Epithelial cell of esophagus (primary cell): ENCODE measurements at regions not wholly inside any gene's neighbourhood (a gene's known extent, or its start where the extent isn't known, plus 50 kb on each side); places are given as distances from the start of the nearest gene placed in this dataset.

Experiments
- DNase-seq: peaks from one replicate; pipeline ENCODE4 v3.0.0; 2010; ENCODE audit warnings: low read depth
- H3K4me3 ChIP-seq: 2 replicates; pipeline ENCODE4 v1.5.1; 2011; ENCODE audit warnings: mild to moderate bottlenecking, low read length, control low read depth
- TF ChIP-seq, protein P1 (sequence below): IDR thresholded peaks from 2 replicates; pipeline ENCODE4 v1.5.1; 2011; ENCODE audit warnings: low read depth, mild to moderate bottlenecking, low read length, control low read depth, inconsistent platforms; ENCODE audit not compliant: insufficient read depth; ENCODE audit errors: missing control alignments

GRCh38 chr5:18032744-18033143, 398.5 kb downstream of the TAF11L14 start:
- TF ChIP-seq, protein P1, sequence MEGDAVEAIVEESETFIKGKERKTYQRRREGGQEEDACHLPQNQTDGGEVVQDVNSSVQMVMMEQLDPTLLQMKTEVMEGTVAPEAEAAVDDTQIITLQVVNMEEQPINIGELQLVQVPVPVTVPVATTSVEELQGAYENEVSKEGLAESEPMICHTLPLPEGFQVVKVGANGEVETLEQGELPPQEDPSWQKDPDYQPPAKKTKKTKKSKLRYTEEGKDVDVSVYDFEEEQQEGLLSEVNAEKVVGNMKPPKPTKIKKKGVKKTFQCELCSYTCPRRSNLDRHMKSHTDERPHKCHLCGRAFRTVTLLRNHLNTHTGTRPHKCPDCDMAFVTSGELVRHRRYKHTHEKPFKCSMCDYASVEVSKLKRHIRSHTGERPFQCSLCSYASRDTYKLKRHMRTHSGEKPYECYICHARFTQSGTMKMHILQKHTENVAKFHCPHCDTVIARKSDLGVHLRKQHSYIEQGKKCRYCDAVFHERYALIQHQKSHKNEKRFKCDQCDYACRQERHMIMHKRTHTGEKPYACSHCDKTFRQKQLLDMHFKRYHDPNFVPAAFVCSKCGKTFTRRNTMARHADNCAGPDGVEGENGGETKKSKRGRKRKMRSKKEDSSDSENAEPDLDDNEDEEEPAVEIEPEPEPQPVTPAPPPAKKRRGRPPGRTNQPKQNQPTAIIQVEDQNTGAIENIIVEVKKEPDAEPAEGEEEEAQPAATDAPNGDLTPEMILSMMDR = no peak
- H3K4me3 ChIP-seq = no peak overlapping the region
- DNase-seq = no peak

DNA sequence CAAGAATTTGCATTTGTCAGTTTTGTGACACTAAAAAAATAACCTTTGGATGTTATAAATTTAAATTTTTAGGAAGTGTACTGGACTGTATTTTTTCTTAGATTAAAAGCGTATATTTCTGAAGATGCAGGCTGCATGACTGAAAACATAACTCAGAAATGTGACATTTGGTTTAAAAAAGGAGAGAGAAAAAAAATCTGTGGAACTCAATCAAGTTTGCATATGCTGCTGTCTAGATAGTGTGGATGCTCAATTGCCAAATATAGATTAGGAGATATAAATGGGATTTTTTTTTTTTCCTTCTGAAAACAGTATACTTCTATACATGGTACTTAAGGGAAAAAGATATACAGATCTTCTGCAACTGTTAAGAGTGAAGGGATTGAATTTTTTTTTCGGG, 402.3 kb downstream of the TAF11L14 start:
- DNase-seq = no peak
- H3K4me3 ChIP-seq = no peak overlapping the region
- TF ChIP-seq, protein P1 = no peak

DNA sequence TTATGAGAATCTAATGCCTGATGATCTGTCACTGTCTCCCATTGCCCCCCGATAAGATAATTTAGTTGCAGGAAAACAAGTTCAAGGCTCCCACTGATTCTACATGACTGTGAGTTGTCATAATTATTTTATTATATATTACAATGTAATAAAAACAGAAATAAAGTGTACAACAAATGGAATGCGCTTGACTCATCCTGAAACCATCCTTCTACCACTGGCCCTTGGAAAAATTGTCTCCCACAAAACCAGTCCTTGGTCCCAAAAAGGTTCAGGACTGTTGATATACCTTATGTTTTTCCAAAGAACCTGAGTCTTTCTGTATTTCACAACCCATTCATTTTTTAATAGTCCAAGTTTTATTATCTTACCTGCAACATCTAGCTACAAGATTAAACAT, 403.5 kb downstream of the TAF11L14 start:
- no peak overlapping the region for H3K4me3 ChIP-seq
- TF ChIP-seq, protein P1 = no peak
- DNase-seq = no peak

DNA sequence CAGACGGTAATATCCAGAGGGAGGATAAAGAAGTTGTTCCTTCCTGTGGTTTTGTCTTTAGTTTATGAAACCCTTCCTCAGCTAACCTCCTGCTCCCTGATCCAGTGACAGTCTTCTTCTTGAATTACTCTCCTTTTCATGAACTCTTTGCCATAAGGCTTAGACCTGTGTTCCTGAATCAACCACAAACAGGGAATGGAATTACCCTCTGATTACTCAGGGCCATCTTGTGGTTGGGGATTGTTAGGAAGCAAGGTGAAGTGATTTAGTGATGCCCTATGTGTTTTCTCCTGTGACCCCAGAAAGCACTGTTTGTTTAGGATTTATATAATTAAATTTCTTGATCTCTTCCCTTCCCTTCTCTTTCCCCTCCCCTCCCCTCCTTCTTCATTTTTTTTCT, 409.1 kb downstream of the TAF11L14 start:
- no peak overlapping the region for H3K4me3 ChIP-seq
- TF ChIP-seq, protein P1 = peak; percentile 50
- DNase-seq = peak; percentile 50

- no peak for DNase-seq
- H3K4me3 ChIP-seq = no peak overlapping the region
- TF ChIP-seq, protein P1 = no peak
Observed at GRCh38 chr5:18048449-18048848, 414.2 kb downstream of the TAF11L14 start.

DNA sequence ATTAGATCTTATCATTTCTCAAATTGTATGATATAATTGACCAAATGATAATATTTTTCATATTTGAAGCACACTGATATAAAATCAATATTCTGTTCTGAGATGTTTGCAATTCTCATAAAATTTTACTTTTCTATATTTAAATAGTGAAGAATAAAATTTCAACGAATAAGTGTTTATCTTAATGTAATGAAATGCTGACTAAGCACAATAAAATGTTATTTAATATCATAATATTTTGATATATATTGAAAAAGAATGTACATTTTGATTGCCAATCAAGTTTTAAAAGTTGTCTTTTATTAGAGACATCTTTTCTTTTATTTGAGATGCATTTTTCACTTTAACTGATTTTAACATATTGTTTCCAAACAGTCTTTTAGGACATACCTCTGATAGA, 416.1 kb downstream of the TAF11L14 start:
- no peak for DNase-seq
- TF ChIP-seq, protein P1 = no peak
- no peak overlapping the region for H3K4me3 ChIP-seq

- no peak for DNase-seq
- no peak overlapping the region for H3K4me3 ChIP-seq
- TF ChIP-seq, protein P1 = no peak
Observed at GRCh38 chr5:18050776-18051175, 416.5 kb downstream of the TAF11L14 start.
